ENCODE measurements at regions not wholly inside any gene's neighbourhood (a gene's known extent, or its start where the extent isn't known, plus 50 kb on each side); places are given as distances from the start of the nearest gene placed in this dataset.
A peak's percentile ranks its signal among the peaks of the same experiment; 100 is the strongest.

DNA sequence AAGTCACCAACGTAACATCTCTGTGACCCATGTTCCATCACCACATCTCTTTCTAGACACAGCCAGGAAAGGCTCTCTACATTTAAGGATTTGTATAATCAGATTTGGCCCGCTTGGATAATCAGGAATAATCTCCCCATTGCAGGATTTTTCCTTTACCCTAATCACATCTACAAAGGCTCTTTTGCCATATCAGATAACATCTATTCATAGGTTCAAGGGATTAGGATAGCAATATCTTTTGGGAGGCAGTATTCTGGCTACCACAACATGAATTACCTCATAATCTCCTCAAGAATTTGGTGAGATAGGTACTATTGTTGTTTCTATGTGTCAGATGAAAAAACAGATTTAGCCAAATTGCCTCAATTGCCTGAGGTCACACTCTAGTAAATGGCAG is 142.8 kb upstream of the UBASH3B start:
- no peak overlapping the region for H3K4me3 ChIP-seq (replicated peaks in 1 of 2; ENCODE audit: low read depth in 2 of 2, low read length in 2 of 2)
- DNase-seq (ENCODE audit: low read depth in 2 of 2), result no peak
- no peak for TF ChIP-seq CTCF (IDR thresholded peaks at IDR 0.05; ENCODE audit: low read depth, low read length)

DNA sequence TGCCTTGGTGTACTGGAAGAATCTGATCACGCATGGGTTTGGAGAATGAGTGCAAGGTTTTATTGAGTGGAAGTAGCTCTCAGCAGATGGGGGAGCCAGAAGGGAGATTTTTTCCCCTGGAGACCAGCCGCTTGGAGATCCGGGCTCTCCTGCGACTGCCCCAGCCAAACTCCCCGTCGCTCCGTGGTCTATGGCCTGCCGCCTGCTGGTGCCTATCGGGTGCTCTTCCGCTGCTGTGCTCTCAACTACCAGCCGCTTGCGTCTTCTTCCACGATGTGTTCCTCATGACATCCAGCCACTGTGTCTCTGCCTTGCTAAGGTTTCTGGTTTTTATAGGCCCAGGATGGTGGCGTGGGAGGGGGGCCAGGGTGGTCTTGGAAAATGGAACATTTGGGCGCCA is 145.6 kb upstream of the UBASH3B start:
- H3K4me3 ChIP-seq (replicated peaks in 1 of 2; ENCODE audit: low read depth in 2 of 2, low read length in 2 of 2), result no peak overlapping the region
- no peak for DNase-seq (ENCODE audit: low read depth in 2 of 2)
- no peak for TF ChIP-seq CTCF (IDR thresholded peaks at IDR 0.05; ENCODE audit: low read depth, low read length)

DNA sequence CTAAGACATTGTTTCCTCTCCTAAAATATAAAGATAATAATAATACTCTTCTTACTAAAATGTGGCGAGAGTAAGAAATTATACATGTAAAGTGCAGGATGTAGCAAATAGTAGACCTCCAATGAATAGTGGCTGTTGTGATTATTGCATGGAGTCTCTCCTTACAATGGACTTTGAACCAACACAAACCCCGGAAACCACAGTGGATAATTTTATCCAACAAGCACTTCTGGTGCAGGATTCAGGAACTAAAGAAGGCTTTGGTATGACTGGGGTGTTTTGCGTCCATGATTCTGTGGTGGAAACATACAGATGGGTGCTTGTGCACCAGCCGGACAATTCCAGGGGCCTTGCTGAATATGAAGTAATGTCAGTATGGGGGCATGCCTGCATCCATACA is 146.4 kb upstream of the UBASH3B start:
- DNase-seq (ENCODE audit: low read depth in 2 of 2), result no peak
- TF ChIP-seq CTCF (IDR thresholded peaks at IDR 0.05; ENCODE audit: low read depth, low read length), result no peak
- H3K4me3 ChIP-seq (replicated peaks in 1 of 2; ENCODE audit: low read depth in 2 of 2, low read length in 2 of 2), result no peak overlapping the region

- H3K4me3 ChIP-seq (replicated peaks in 1 of 2; ENCODE audit: low read depth in 2 of 2, low read length in 2 of 2), result no peak overlapping the region
- TF ChIP-seq CTCF (IDR thresholded peaks at IDR 0.05; ENCODE audit: low read depth, low read length), result peak; percentile 90
- peak; percentile 96 for DNase-seq (ENCODE audit: low read depth in 2 of 2)
Measured at GRCh38 chr11:122505304-122506006, 150.1 kb upstream of the UBASH3B start.

- no peak for DNase-seq (ENCODE audit: low read depth in 2 of 2)
- H3K4me3 ChIP-seq (replicated peaks in 1 of 2; ENCODE audit: low read depth in 2 of 2, low read length in 2 of 2), result no peak overlapping the region
Measured at GRCh38 chr11:122494221-122494620, 161.3 kb upstream of the UBASH3B start.

GRCh38 chr11:122491509-122491908 is 164.0 kb upstream of the UBASH3B start:
- H3K4me3 ChIP-seq (replicated peaks in 1 of 2; ENCODE audit: low read depth in 2 of 2, low read length in 2 of 2), result no peak overlapping the region
- no peak for TF ChIP-seq CTCF (IDR thresholded peaks at IDR 0.05; ENCODE audit: low read depth, low read length)
- peak; percentile 45 to 75 for DNase-seq (ENCODE audit: low read depth in 2 of 2)

More at GRCh38 chr11:122494221-122494620, 161.3 kb upstream of the UBASH3B start:
- no peak for TF ChIP-seq CTCF (IDR thresholded peaks at IDR 0.05; ENCODE audit: low read depth, low read length)

All from cardiac fibroblast (primary cell).